Activated naive CD8-positive, alpha-beta T cell (primary cell): ENCODE measurements at regions not wholly inside any gene's neighbourhood (a gene's known extent, or its start where the extent isn't known, plus 50 kb on each side); places are given as distances from the start of the nearest gene placed in this dataset.
"Not testable (repeated sequence)": the region's sequence is repeated elsewhere in the genome, so short reads cannot be mapped to it uniquely, and the experiment has no call there.

Source experiments
- H3K27ac Mint-ChIP-seq: one replicate; pipeline ENCODE4 v1.8.0; 2021; ENCODE audit warnings: mixed read lengths
- H3K27me3 Mint-ChIP-seq: one replicate; pipeline ENCODE4 v1.8.0; 2021; ENCODE audit warnings: mixed read lengths
- H3K36me3 Mint-ChIP-seq: one replicate; pipeline ENCODE4 v1.8.0; 2021; ENCODE audit warnings: mixed read lengths
- H3K4me1 Mint-ChIP-seq: one replicate; pipeline ENCODE4 v1.8.0; 2021; ENCODE audit warnings: low read depth, mixed read lengths
- H3K4me3 Mint-ChIP-seq: one replicate; pipeline ENCODE4 v1.8.0; 2021; ENCODE audit warnings: mild to moderate bottlenecking, mixed read lengths
- H3K9me3 Mint-ChIP-seq: one replicate; pipeline ENCODE4 v1.8.0; 2021; ENCODE audit warnings: low read depth, mixed read lengths

- no peak overlapping the region for H3K27ac Mint-ChIP-seq
- H3K4me3 Mint-ChIP-seq: no peak overlapping the region
- H3K4me1 Mint-ChIP-seq: peaks cover 9% of the 10 kb centered on the region
- H3K9me3 Mint-ChIP-seq: no peaks in the 10 kb centered on the region
- H3K36me3 Mint-ChIP-seq: no peaks in the 10 kb centered on the region
- H3K27me3 Mint-ChIP-seq: no peaks in the 10 kb centered on the region
These were observed 1196.3 kb downstream of the BRD1 start for GRCh38 chr22:48631288-48631863.

GRCh38 chr22:48630848-48631247, 1196.8 kb downstream of the BRD1 start:
- no peaks in the 10 kb centered on the region for H3K36me3 Mint-ChIP-seq
- peaks cover 4% of the 10 kb centered on the region for H3K4me1 Mint-ChIP-seq
- no peak overlapping the region for H3K27ac Mint-ChIP-seq
- no peaks in the 10 kb centered on the region for H3K9me3 Mint-ChIP-seq
- H3K4me3 Mint-ChIP-seq: no peak overlapping the region
- no peaks in the 10 kb centered on the region for H3K27me3 Mint-ChIP-seq

GRCh38 chr22:48630433-48630754, 1197.3 kb downstream of the BRD1 start:
- no peak overlapping the region for H3K4me3 Mint-ChIP-seq
- no peaks in the 10 kb centered on the region for H3K9me3 Mint-ChIP-seq
- H3K4me1 Mint-ChIP-seq: peaks cover under 1% of the 10 kb centered on the region
- no peak overlapping the region for H3K27ac Mint-ChIP-seq
- H3K27me3 Mint-ChIP-seq: no peaks in the 10 kb centered on the region
- no peaks in the 10 kb centered on the region for H3K36me3 Mint-ChIP-seq

- no peaks in the 10 kb centered on the region for H3K4me1 Mint-ChIP-seq
- H3K27ac Mint-ChIP-seq: no peak overlapping the region
- H3K9me3 Mint-ChIP-seq: no peaks in the 10 kb centered on the region
- H3K4me3 Mint-ChIP-seq: no peak overlapping the region
- H3K36me3 Mint-ChIP-seq: no peaks in the 10 kb centered on the region
- no peaks in the 10 kb centered on the region for H3K27me3 Mint-ChIP-seq
These were observed 1197.8 kb downstream of the BRD1 start for GRCh38 chr22:48629631-48630432.

GRCh38 chr22:48628891-48629543, 1198.7 kb downstream of the BRD1 start:
- H3K4me3 Mint-ChIP-seq: no peak overlapping the region
- no peaks in the 10 kb centered on the region for H3K27me3 Mint-ChIP-seq
- no peaks in the 10 kb centered on the region for H3K36me3 Mint-ChIP-seq
- no peaks in the 10 kb centered on the region for H3K4me1 Mint-ChIP-seq
- no peak overlapping the region for H3K27ac Mint-ChIP-seq
- no peaks in the 10 kb centered on the region for H3K9me3 Mint-ChIP-seq

GRCh38 chr22:48627966-48628365, 1199.7 kb downstream of the BRD1 start:
- Mint-ChIP-seq H3K27me3 (no peaks in the 10 kb centered on the region), H3K36me3 (no peaks in the 10 kb centered on the region), H3K4me1 (no peaks in the 10 kb centered on the region), H3K9me3 (no peaks in the 10 kb centered on the region), H3K27ac (no peak overlapping the region), H3K4me3 (no peak overlapping the region)

GRCh38 chr22:48627203-48627602, 1200.5 kb downstream of the BRD1 start:
- no peaks in the 10 kb centered on the region for H3K9me3 Mint-ChIP-seq
- H3K27me3 Mint-ChIP-seq: no peaks in the 10 kb centered on the region
- H3K27ac Mint-ChIP-seq: no peak overlapping the region
- H3K4me3 Mint-ChIP-seq: no peak overlapping the region
- H3K36me3 Mint-ChIP-seq: no peaks in the 10 kb centered on the region
- H3K4me1 Mint-ChIP-seq: no peaks in the 10 kb centered on the region

- no peaks in the 10 kb centered on the region for H3K9me3 Mint-ChIP-seq
- H3K27me3 Mint-ChIP-seq: no peaks in the 10 kb centered on the region
- H3K4me3 Mint-ChIP-seq: no peak overlapping the region
- no peak overlapping the region for H3K27ac Mint-ChIP-seq
- no peaks in the 10 kb centered on the region for H3K4me1 Mint-ChIP-seq
- H3K36me3 Mint-ChIP-seq: no peaks in the 10 kb centered on the region
These were observed 1203.3 kb downstream of the BRD1 start for GRCh38 chr22:48624401-48624800.

- Mint-ChIP-seq H3K9me3 (no peaks in the 10 kb centered on the region), H3K4me3 (no peak overlapping the region), H3K27ac (no peak overlapping the region), H3K27me3 (no peaks in the 10 kb centered on the region), H3K36me3 (no peaks in the 10 kb centered on the region), H3K4me1 (no peaks in the 10 kb centered on the region)
These were observed 1204.7 kb downstream of the BRD1 start for GRCh38 chr22:48622891-48623545.

GRCh38 chr22:48621085-48621484, 1206.6 kb downstream of the BRD1 start:
- no peaks in the 10 kb centered on the region for H3K9me3 Mint-ChIP-seq
- no peaks in the 10 kb centered on the region for H3K27me3 Mint-ChIP-seq
- no peak overlapping the region for H3K27ac Mint-ChIP-seq
- H3K4me1 Mint-ChIP-seq: no peaks in the 10 kb centered on the region
- H3K36me3 Mint-ChIP-seq: no peaks in the 10 kb centered on the region
- no peak overlapping the region for H3K4me3 Mint-ChIP-seq

GRCh38 chr22:48620460-48620859, 1207.2 kb downstream of the BRD1 start:
- H3K27ac Mint-ChIP-seq, H3K9me3 Mint-ChIP-seq, H3K27me3 Mint-ChIP-seq, H3K4me3 Mint-ChIP-seq, H3K36me3 Mint-ChIP-seq, H3K4me1 Mint-ChIP-seq: not testable (repeated sequence)

- Mint-ChIP-seq H3K9me3 (no peaks in the 10 kb centered on the region), H3K4me1 (no peaks in the 10 kb centered on the region), H3K36me3 (no peaks in the 10 kb centered on the region)
These were observed 1208.0 kb downstream of the BRD1 start for GRCh38 chr22:48619721-48620120.

GRCh38 chr22:48618326-48618725, 1209.3 kb downstream of the BRD1 start:
- H3K27ac Mint-ChIP-seq: no peak overlapping the region
- no peaks in the 10 kb centered on the region for H3K27me3 Mint-ChIP-seq
- no peaks in the 10 kb centered on the region for H3K9me3 Mint-ChIP-seq
- no peaks in the 10 kb centered on the region for H3K36me3 Mint-ChIP-seq
- H3K4me3 Mint-ChIP-seq: no peak overlapping the region
- no peaks in the 10 kb centered on the region for H3K4me1 Mint-ChIP-seq

More at GRCh38 chr22:48619721-48620120, 1208.0 kb downstream of the BRD1 start:
- Mint-ChIP-seq H3K27ac (no peak overlapping the region), H3K27me3 (no peaks in the 10 kb centered on the region), H3K4me3 (no peak overlapping the region)

GRCh38 chr22:48616656-48617055, 1211.0 kb downstream of the BRD1 start:
- no peak overlapping the region for H3K4me3 Mint-ChIP-seq
- H3K4me1 Mint-ChIP-seq: no peaks in the 10 kb centered on the region
- no peaks in the 10 kb centered on the region for H3K27me3 Mint-ChIP-seq
- no peaks in the 10 kb centered on the region for H3K36me3 Mint-ChIP-seq
- H3K9me3 Mint-ChIP-seq: no peaks in the 10 kb centered on the region
- H3K27ac Mint-ChIP-seq: no peak overlapping the region
